ENCODE measurements at regions not wholly inside any gene's neighbourhood (a gene's known extent, or its start where the extent isn't known, plus 50 kb on each side); places are given as distances from the start of the nearest gene placed in this dataset.

- no peak for DNase-seq (ENCODE audit: low read depth)
- TF ChIP-seq CTCF (IDR thresholded peaks at IDR 0.05; ENCODE audit: insufficient read depth, low read length) = no peak
- no peak overlapping the region for H3K4me3 ChIP-seq (ENCODE audit: low read depth, low read length)
Observed at GRCh38 chr3:25349095-25349494, 79.0 kb upstream of the RARB start.

GRCh38 chr3:25349828-25350724 lies 78.0 kb upstream of the RARB start:
- no peak overlapping the region for H3K4me3 ChIP-seq (ENCODE audit: low read depth, low read length)
- DNase-seq (ENCODE audit: low read depth) = no peak
- TF ChIP-seq CTCF (IDR thresholded peaks at IDR 0.05; ENCODE audit: insufficient read depth, low read length) = no peak

- no peak overlapping the region for H3K4me3 ChIP-seq (ENCODE audit: low read depth, low read length)
- TF ChIP-seq CTCF (IDR thresholded peaks at IDR 0.05; ENCODE audit: insufficient read depth, low read length) = no peak
- no peak for DNase-seq (ENCODE audit: low read depth)
Observed at GRCh38 chr3:25350725-25351114, 77.3 kb upstream of the RARB start.

GRCh38 chr3:25354071-25354470 lies 74.0 kb upstream of the RARB start:
- no peak for DNase-seq (ENCODE audit: low read depth)
- TF ChIP-seq CTCF (IDR thresholded peaks at IDR 0.05; ENCODE audit: insufficient read depth, low read length) = no peak
- H3K4me3 ChIP-seq (ENCODE audit: low read depth, low read length) = no peak overlapping the region

GRCh38 chr3:25355034-25355885 lies 72.8 kb upstream of the RARB start:
- no peak overlapping the region for H3K4me3 ChIP-seq (ENCODE audit: low read depth, low read length)
- no peak for DNase-seq (ENCODE audit: low read depth)
- no peak for TF ChIP-seq CTCF (IDR thresholded peaks at IDR 0.05; ENCODE audit: insufficient read depth, low read length)

GRCh38 chr3:25355998-25356397 lies 72.1 kb upstream of the RARB start:
- no peak for DNase-seq (ENCODE audit: low read depth)
- no peak for TF ChIP-seq CTCF (IDR thresholded peaks at IDR 0.05; ENCODE audit: insufficient read depth, low read length)
- no peak overlapping the region for H3K4me3 ChIP-seq (ENCODE audit: low read depth, low read length)
